Suprapubic skin (tissue), 4 donors: ENCODE measurements at regions not wholly inside any gene's neighbourhood (a gene's known extent, or its start where the extent isn't known, plus 50 kb on each side); places are given as distances from the start of the nearest gene placed in this dataset.

Experiments
- DNase-seq, 2 donors: peaks; one replicate each; pipeline ENCODE4 v3.0.0-alpha.2; 2019; ENCODE audit warnings: low spot score in 2 of 2
- H3K27ac ChIP-seq: fragments of 200-600 bp; sonication (generic); one replicate; pipeline ENCODE4 v1.5.1; 2019
- H3K27me3 ChIP-seq: fragments of 200-600 bp; sonication (generic); one replicate; pipeline ENCODE4 v1.5.1; 2019
- H3K36me3 ChIP-seq: fragments of 200-600 bp; sonication (generic); one replicate; pipeline ENCODE4 v1.5.1; 2019
- H3K4me1 ChIP-seq: fragments of 200-600 bp; sonication (generic); one replicate; pipeline ENCODE4 v1.5.1; 2019
- H3K4me3 ChIP-seq: fragments of 200-600 bp; sonication (generic); one replicate; pipeline ENCODE4 v1.5.1; 2019; ENCODE audit warnings: mild to moderate bottlenecking
- H3K9me3 ChIP-seq: fragments of 200-600 bp; sonication (generic); one replicate; pipeline ENCODE4 v1.5.1; 2019
- CTCF ChIP-seq, 2 donors: fragments of 200-600 bp in 1 of 2; fragments of 450-650 bp in 1 of 2; sonication (generic) in 1 of 2; IDR thresholded peaks; one replicate each; pipeline ENCODE4 v1.5.1; 2016 to 2019; ENCODE audit warnings: antibody characterized with exemption in 2 of 2, mild to moderate bottlenecking in 1 of 2, moderate library complexity in 1 of 2
- EP300 ChIP-seq: sonication (generic); formaldehyde crosslinking; IDR thresholded peaks from one replicate; pipeline ENCODE4 v1.6.1; 2017; ENCODE audit warnings: antibody characterized with exemption
- POLR2A ChIP-seq, 2 donors: fragments of 450-650 bp; IDR thresholded peaks; one replicate each; pipeline ENCODE4 v1.6.1; 2017; ENCODE audit warnings: antibody characterized with exemption in 2 of 2, mild to moderate bottlenecking in 2 of 2, moderate library complexity in 2 of 2
- POLR2AphosphoS5 ChIP-seq, 3 donors: sonication (generic); formaldehyde crosslinking; IDR thresholded peaks; one replicate each; pipeline ENCODE4 v1.6.1; 2017; ENCODE audit warnings: antibody characterized with exemption in 3 of 3
- WGBS: methylation state at CpG from one replicate; pipeline ENCODE4 v1.1.5; 2018; 5-methylcytosine and 5-hydroxymethylcytosine counted together

GRCh38 chr7:106339513-106340246 lies 54.9 kb upstream of the NAMPT start:
- DNase-seq, result no peak
- no peaks in the 10 kb centered on the region for H3K27me3 ChIP-seq
- H3K36me3 ChIP-seq, result no peaks in the 10 kb centered on the region
- WGBS, result 100% methylated on average over 1 of the region's 1 CpG
- no peak for TF ChIP-seq POLR2A (IDR thresholded peaks at IDR 0.05)
- no peak for TF ChIP-seq EP300
- no peak for TF ChIP-seq POLR2AphosphoS5 (IDR thresholded peaks at IDR 0.05)
- no peak for TF ChIP-seq CTCF (IDR thresholded peaks at IDR 0.05)
- H3K4me1 ChIP-seq, result no peaks in the 10 kb centered on the region
- no peak overlapping the region for H3K4me3 ChIP-seq
- H3K9me3 ChIP-seq, result no peaks in the 10 kb centered on the region
- H3K27ac ChIP-seq, result no peak overlapping the region

GRCh38 chr7:106337754-106338153 lies 53.0 kb upstream of the NAMPT start:
- no peak overlapping the region for H3K4me3 ChIP-seq
- H3K36me3 ChIP-seq, result no peaks in the 10 kb centered on the region
- no peak for TF ChIP-seq CTCF (IDR thresholded peaks at IDR 0.05)
- TF ChIP-seq POLR2A (IDR thresholded peaks at IDR 0.05), result no peak
- no peak for TF ChIP-seq EP300
- TF ChIP-seq POLR2AphosphoS5 (IDR thresholded peaks at IDR 0.05), result no peak
- 83% methylated on average over 2 of the region's 2 CpGs for WGBS
- H3K27me3 ChIP-seq, result no peaks in the 10 kb centered on the region
- H3K27ac ChIP-seq, result no peak overlapping the region
- no peak for DNase-seq
- no peaks in the 10 kb centered on the region for H3K4me1 ChIP-seq
- H3K9me3 ChIP-seq, result no peaks in the 10 kb centered on the region

- no peaks in the 10 kb centered on the region for H3K36me3 ChIP-seq
- H3K4me3 ChIP-seq, result no peak overlapping the region
- H3K9me3 ChIP-seq, result no peaks in the 10 kb centered on the region
- DNase-seq, result no peak
- no peaks in the 10 kb centered on the region for H3K4me1 ChIP-seq
- TF ChIP-seq CTCF (IDR thresholded peaks at IDR 0.05) (no peak), POLR2A (IDR thresholded peaks at IDR 0.05) (no peak), EP300 (no peak), POLR2AphosphoS5 (IDR thresholded peaks at IDR 0.05) (no peak)
- H3K27me3 ChIP-seq, result no peaks in the 10 kb centered on the region
- H3K27ac ChIP-seq, result no peak overlapping the region
Observed at GRCh38 chr7:106335814-106336213, 51.0 kb upstream of the NAMPT start.
